H1 (cell line): ENCODE measurements at regions not wholly inside any gene's neighbourhood (a gene's known extent, or its start where the extent isn't known, plus 50 kb on each side); places are given as distances from the start of the nearest gene placed in this dataset.
"Not testable (repeated sequence)": the region's sequence is repeated elsewhere in the genome, so short reads cannot be mapped to it uniquely, and the experiment has no call there.

Experiments used
- BACH1 ChIP-seq: IDR thresholded peaks from 2 replicates; pipeline ENCODE4 v1.6.1; 2012; ENCODE audit warnings: low read length, improper control_type of control experiment
- CTBP2 ChIP-seq: IDR thresholded peaks from 2 replicates; pipeline ENCODE4 v1.7.0; 2011; ENCODE audit warnings: borderline replicate concordance, mild to moderate bottlenecking, moderate library complexity, mixed read lengths, low read length; ENCODE audit not compliant: insufficient read depth, insufficient read length
- CTCF ChIP-seq, 3 experiments: IDR thresholded peaks; 1 replicate in 2 of 3; 2 replicates in 1 of 3; pipeline versions ENCODE4 v1.5.1 to v1.6.1; 2011; ENCODE audit warnings: low read length in 3 of 3, mild to moderate bottlenecking in 3 of 3, inconsistent platforms in 2 of 3, low read depth in 1 of 3, moderate library complexity in 1 of 3; ENCODE audit not compliant: insufficient read depth in 1 of 3; ENCODE audit errors: control extremely low read depth in 1 of 3
- EP300 ChIP-seq, 2 experiments: IDR thresholded peaks; 1 replicate in 1 of 2; 2 replicates in 1 of 2; pipeline ENCODE4 v1.6.1; 2011 to 2012; ENCODE audit warnings: low read depth in 2 of 2, low read length in 2 of 2, mild to moderate bottlenecking in 2 of 2, borderline replicate concordance in 1 of 2, inconsistent platforms in 1 of 2, moderate library complexity in 1 of 2
- EZH2 ChIP-seq: fragments of 200-600 bp; sonication (generic); IDR thresholded peaks from 2 replicates; pipeline ENCODE4 v1.7.1; 2012; ENCODE audit warnings: low read depth, mild to moderate bottlenecking, moderate library complexity, low read length, inconsistent platforms; ENCODE audit not compliant: severe bottlenecking
- GTF2F1 ChIP-seq: IDR thresholded peaks from 2 replicates; pipeline ENCODE4 v1.6.1; 2012; ENCODE audit warnings: low read depth, low read length, improper control_type of control experiment, borderline replicate concordance
- HDAC6 ChIP-seq: IDR thresholded peaks from one replicate; pipeline ENCODE4 v1.7.1; 2012; ENCODE audit warnings: low read depth, mild to moderate bottlenecking, inconsistent platforms, low read length, moderate library complexity
- KDM1A ChIP-seq: fragments of 200-600, 300-600 bp; sonication (generic); IDR thresholded peaks from 2 replicates; pipeline ENCODE4 v1.7.1; 2016; ENCODE audit warnings: mild to moderate bottlenecking, low read length, borderline replicate concordance
- POLR2A ChIP-seq, 2 experiments: IDR thresholded peaks; 1 replicate in 1 of 2; 2 replicates in 1 of 2; pipeline ENCODE4 v1.6.1; 2011; ENCODE audit warnings: low read depth in 2 of 2, low read length in 2 of 2, mild to moderate bottlenecking in 2 of 2; ENCODE audit errors: control extremely low read depth in 1 of 2
- POLR2AphosphoS5 ChIP-seq: IDR thresholded peaks from 2 replicates; pipeline ENCODE4 v1.6.1; 2011; ENCODE audit warnings: low read depth, low read length
- SIX5 ChIP-seq: IDR thresholded peaks from 2 replicates; pipeline ENCODE4 v1.6.1; 2011; ENCODE audit warnings: mild to moderate bottlenecking, low read depth, low read length
- SP1 ChIP-seq: IDR thresholded peaks from 2 replicates; pipeline ENCODE4 v1.6.1; 2011; ENCODE audit warnings: low read depth, low read length
- SRF ChIP-seq: IDR thresholded peaks from 2 replicates; pipeline ENCODE4 v1.6.1; 2011; ENCODE audit warnings: mild to moderate bottlenecking, low read depth, low read length, moderate library complexity
- TAF7 ChIP-seq: optimal IDR thresholded peaks from 2 replicates; pipeline ENCODE3; 2011; ENCODE audit warnings: low read depth, mild to moderate bottlenecking, inconsistent platforms, low read length, moderate library complexity, borderline replicate concordance

DNA sequence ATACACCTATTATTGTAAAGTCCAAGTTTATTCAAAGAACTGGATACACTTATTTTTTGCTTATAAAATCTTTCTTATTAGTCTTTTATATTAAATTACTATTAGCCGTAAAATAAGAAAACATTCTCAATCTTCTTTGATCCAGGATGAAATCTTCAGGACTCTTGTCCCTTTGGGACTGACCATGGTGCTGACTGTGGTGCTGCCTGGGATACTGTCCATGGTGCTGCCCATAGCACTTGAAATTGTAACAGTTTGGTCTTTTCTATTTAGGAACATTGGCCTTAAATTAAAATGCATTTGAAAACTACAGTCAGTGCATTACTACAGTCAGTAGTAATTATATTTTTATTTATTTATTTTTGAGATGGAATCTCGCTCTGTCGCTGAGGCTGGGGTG, 53.0 kb upstream of the ARL17B start:
- TF ChIP-seq POLR2A (IDR thresholded peaks at IDR 0.05; ENCODE audit: control extremely low read depth in 1 of 2, low read depth in 2 of 2, low read length in 2 of 2); CTCF (IDR thresholded peaks at IDR 0.05; ENCODE audit: control extremely low read depth in 1 of 3, insufficient read depth in 1 of 3, low read depth in 1 of 3, low read length in 3 of 3); POLR2AphosphoS5; SIX5; TAF7; BACH1; EP300 (IDR thresholded peaks at IDR 0.05; ENCODE audit: borderline replicate concordance in 1 of 2, low read depth in 2 of 2, low read length in 2 of 2); SP1; CTBP2; SRF; EZH2; HDAC6; GTF2F1; KDM1A: not testable (repeated sequence)
